NCI-H2196 (cell line): ENCODE measurements at regions not wholly inside any gene's neighbourhood (a gene's known extent, or its start where the extent isn't known, plus 50 kb on each side); places are given as distances from the start of the nearest gene placed in this dataset.
"Not testable (repeated sequence)": the region's sequence is repeated elsewhere in the genome, so short reads cannot be mapped to it uniquely, and the experiment has no call there.

ENCODE experiments used
- DNase-seq: peaks from one replicate; lab custom pipeline; 2025; ENCODE audit not compliant: unreplicated experiment; lab: John Stamatoyannopoulos, UW

GRCh38 chr2:106010818-106011355 is 183.2 kb downstream of the UXS1 start:
- DNase-seq: no peak

- DNase-seq: no peak
Measured at GRCh38 chr2:106009096-106009495, 185.0 kb downstream of the UXS1 start.

GRCh38 chr2:106004851-106005250 is 189.2 kb downstream of the UXS1 start:
- no peak for DNase-seq

DNA sequence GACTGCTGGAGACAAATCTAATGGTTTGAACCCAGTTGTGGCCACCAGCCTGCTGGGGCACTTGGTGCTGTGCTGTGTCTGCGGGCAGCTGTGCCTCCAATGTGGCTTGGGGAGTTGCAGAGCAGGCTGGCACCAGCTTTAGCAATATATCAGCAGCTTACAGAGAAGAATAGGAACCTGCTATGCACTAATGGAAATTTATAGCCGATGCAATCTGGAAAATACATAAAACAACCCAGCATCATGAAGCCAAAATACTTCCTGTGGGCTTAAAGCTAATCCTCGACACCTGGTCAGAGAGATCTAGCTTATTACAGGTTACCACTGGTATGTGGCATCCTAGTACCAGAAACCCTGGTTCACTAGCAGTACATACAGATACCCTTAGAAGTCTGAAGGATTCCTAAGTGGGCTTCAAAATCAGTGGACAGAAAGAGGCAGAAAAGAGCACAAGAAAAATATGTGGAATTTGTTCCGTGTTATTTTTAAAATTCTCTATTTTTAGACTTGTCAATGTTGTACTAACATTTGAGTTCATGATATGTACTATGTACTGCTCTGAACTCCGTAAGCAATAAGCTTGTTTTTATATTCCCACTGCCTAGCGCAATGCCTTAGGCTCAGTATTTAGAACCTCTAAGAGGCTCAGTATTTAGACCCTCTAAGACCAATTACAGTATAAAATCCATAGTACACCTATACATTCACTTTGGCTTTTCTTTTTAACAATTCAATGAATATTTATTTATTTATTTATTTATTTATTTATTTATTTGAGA is 194.7 kb downstream of the UXS1 start:
- no peak for DNase-seq

DNA sequence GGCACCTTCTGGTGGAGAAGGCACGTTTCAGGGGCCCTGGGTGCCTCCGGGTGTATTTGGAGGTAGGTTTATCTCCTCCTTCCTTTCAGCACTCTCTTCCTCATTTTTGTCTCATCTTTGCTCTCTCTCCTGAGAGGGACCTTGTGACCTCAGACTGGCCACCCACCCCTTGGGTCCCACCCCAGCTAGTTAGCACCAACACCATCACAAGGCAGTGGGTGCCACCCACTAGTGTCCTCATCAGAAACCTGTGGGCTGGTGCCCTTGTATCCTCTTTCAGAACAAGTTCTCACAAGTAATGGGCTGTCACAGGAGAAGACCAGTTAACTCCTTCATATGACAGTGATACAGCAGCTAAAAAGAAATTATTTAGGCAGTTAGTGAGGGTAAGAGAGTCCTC is 196.4 kb downstream of the UXS1 start:
- DNase-seq: no peak

- DNase-seq: no peak
Measured at GRCh38 chr2:105990624-105991023, 203.5 kb downstream of the UXS1 start.

GRCh38 chr2:105989803-105990202 is 204.3 kb downstream of the UXS1 start:
- not testable (repeated sequence) for DNase-seq

DNA sequence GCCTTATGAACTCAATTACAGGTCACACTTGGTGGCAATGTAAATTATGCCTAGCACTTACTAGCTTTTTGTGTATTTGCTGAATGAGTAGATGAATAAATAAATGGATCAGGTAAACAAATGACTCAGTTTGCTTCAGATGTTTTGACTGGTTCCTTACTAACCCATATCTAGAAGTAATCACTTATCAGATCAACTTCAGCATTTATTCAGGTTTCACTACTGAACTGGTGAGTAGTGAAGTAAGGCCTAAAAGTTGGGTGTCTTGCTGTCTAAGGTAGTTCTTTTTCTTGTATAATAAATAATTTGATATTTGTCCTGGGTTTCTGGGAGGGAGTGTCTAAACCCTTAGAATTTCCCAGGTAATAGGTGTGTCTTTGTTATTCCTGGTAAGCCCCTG is 205.0 kb downstream of the UXS1 start:
- DNase-seq: no peak

DNA sequence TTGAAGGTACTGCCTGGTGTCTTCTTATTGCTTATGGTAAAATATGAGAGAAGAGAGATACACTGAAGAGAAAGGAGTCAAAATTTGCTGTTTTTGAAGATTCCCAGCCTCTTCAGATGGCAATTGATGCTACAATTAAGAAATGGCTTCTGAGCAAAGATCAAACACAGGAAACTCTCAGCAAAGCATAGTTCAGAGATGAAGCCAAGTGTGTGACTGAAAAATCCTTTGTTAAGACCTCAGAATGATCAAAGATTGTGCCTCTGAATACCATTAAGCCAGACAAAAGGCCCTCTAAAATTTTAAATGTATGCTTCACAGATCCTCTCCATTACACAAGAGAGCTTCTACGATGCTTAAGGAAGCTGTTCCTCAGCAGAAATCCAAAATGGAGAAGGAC is 216.3 kb downstream of the UXS1 start:
- no peak for DNase-seq

DNA sequence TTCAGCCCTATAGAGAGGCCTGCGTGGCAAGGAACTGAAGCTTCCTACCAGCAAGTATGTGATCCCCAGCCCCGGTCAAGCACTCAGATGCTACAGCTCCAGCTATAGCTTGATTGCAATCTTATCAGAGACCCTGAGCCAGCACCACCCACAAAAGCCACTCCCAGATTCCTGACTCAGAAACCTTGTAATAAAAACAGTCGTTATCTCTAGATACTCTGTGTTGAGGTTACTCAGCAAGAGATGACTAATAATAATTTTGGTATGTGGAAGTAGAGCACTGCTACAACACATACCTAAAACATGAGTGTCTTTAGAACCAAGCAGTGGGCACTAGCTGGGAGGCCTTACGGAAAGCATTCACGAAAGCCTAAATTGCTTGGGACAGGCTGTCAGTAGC is 216.9 kb downstream of the UXS1 start:
- DNase-seq: no peak

GRCh38 chr2:105974812-105975211 is 219.3 kb downstream of the UXS1 start:
- no peak for DNase-seq

GRCh38 chr2:105972927-105973326 is 221.2 kb downstream of the UXS1 start:
- DNase-seq: no peak

- no peak for DNase-seq
Measured at GRCh38 chr2:105972246-105972645, 221.9 kb downstream of the UXS1 start.

DNA sequence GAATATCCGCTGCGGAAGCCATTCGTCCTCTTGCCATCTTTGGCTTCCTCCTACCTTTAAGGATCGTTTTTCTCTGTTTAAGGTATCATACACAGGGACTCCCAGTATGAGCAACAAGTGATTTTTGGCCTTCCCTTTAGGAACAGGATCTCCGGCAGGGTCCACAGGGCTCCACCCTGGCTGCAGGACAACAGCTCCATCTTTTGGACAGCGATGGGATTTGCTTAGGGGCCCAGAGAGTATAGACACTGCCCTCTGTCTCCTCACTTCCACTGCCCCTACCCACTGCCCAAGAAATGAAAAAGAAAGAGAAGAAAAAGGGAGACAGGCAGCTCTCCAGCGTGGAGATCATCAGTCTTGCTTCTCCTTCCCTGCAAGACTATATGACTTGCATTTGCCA is 224.5 kb downstream of the UXS1 start:
- peak; percentile 21 for DNase-seq

GRCh38 chr2:105962221-105962620 is 217.5 kb downstream of the NCK2 start:
- DNase-seq: no peak

DNA sequence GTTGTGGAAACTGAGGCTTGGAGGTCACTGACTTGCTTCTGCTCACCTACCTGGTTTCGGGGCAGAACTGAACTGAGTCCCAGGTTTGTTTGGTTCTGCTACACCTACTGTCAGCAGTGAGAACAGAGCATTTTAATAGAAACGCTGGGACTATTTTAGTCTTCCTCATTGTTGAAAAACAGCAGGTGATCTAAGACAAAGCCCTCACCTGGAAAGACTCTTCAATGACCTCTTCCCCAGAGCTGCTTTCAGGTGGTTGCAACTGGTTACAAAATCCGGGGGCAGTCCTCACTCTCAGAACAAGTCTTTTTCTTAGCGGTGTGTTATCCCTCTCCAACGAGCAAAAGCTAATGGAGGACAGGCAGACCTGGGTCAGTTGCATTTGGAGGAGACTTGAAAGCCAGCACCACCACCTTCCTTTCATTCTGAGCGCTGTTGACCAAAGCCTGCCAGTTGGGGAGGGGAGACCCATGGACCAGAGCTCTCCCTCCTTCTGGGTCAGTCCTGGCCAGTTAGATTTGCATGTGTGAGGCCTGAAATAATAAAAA is 217.0 kb downstream of the NCK2 start:
- DNase-seq: no peak

DNA sequence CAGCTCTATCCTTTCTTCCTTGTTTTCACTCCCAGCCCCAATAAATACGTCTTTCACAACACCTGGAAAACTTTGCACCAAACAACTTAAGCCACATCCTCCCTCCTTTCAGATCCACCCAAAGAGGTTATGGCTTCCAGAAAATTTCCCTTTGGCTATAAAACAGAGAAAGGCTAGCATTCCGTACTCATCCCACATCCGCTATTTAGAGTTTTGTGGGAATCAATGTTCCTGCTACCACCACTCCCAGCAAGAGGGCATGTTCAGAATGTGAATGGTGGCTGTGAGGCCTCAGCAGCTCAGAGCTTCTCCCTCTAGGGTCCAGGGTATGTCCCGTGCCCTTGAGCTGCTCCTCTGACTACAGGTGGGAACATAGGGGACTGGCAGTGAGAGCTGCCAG is 214.6 kb downstream of the NCK2 start:
- DNase-seq: no peak

DNA sequence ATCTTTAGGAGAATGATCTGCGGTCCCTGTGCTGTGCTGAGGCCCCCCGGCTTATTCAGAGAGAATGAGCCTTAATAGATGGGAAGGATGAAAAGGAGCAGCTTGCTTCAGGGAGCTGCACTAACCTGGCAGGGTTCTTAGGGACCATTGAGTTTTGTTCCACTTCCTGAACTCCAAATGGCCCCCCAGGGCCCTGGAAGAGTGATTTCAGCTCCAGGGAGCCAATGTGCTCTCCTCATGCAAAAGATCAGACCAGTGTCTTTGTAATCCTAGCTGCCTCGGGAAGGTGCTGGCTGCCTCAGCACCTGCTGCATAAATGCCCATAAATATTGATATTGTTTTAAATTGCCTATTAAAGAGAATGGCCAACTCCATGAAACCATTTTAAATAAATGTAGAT is 210.2 kb downstream of the NCK2 start:
- peak; percentile 14 for DNase-seq

DNA sequence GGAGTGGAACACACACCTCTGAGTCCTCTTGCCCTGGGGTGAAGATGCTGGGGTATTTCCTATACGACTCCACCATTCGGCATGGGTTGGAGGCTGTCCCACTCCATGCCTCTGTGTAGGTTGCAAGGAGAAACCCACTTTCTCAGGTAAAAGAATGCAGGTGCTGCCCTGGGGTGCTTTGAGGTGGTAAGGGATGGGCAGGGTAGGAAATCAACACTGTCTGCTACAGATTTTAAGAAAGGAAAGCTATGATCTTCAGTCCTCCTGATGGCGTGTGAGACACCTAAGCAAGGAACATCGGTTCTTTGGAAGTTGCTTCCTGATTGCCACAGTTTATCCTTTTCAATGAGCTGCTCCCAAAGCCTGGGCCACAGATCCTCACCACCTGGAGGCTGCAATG is 209.2 kb downstream of the NCK2 start:
- no peak for DNase-seq

- no peak for DNase-seq
Measured at GRCh38 chr2:105952131-105952530, 207.4 kb downstream of the NCK2 start.

- DNase-seq: no peak
Measured at GRCh38 chr2:105951384-105951694, 206.6 kb downstream of the NCK2 start.

DNA sequence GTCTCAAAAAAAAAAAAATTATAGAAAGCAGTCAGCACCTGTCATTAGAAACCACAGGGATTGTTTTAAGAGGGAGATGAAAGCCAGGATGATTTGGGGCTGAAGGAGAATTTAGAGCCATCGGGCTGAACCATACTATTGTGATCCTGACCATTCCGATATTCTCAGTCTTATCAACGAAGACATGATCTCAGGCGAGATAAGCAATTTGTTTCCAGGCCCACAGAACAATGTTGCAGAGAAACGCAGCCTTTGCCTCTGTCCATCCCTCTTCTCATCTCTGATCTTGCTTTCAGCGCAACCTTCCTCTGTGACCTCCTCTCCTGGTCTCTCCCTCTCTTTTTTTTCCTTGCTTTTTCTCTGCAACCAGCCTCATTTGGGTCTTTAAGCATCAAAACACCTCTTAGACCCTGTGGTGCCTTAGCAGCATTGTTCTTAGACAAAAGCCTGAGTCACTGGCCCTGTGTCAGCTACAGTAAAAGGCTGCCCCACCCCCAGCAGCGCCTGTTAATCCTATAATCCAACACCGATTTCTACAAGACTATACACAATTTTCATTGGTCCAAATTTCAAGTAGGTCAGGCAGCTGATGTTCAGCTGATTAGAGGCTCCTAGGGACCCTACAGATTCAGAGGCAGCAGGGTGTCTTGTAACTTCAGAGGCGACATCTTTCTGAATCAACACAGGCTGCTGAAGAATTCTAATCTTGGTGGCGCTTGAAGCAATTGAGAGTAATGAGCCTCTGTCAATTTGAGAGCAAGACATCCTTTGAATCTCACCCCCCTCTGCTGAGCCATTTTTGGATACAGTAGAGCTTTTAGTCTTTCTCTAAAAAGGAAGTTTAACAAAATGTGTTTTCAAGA is 206.0 kb downstream of the NCK2 start:
- no peak for DNase-seq
